B cell (primary cell): ENCODE measurements at regions not wholly inside any gene's neighbourhood (a gene's known extent, or its start where the extent isn't known, plus 50 kb on each side); places are given as distances from the start of the nearest gene placed in this dataset.

ENCODE experiments used
- ATAC-seq: fragments of 200-7000 bp; cut with Tn5 transposase; one replicate; pipeline ENCODE4 v1.10.0; 2021; ENCODE audit warnings: low read depth, mild to moderate bottlenecking, moderate number of reproducible peaks, moderate library complexity
- CTCF ChIA-PET: fragments of 350-600 bp; sonication (Branson Sonifier 250); formaldehyde crosslinking; loops from one replicate; lab custom pipeline; 2021; ENCODE audit warnings: antibody characterized with exemption, inconsistent platforms; lab: Charles Lee
- POLR2A ChIA-PET: fragments of 350-600 bp; sonication (Branson Sonifier 250); formaldehyde crosslinking; loops from one replicate; lab custom pipeline; 2021; ENCODE audit warnings: antibody characterized with exemption; lab: Charles Lee
- DNase-seq: peaks from one replicate; pipeline ENCODE4 v3.0.0; 2013
- H2AFZ ChIP-seq: 2 replicates; pipeline ENCODE4 v1.6.1; 2012; ENCODE audit warnings: mild to moderate bottlenecking, low read depth, low read length; ENCODE audit not compliant: insufficient read depth, poor library complexity, severe bottlenecking
- H3K27ac ChIP-seq, 2 donors: 1 replicate in 1 of 2; 2 replicates in 1 of 2; pipeline ENCODE4 v1.5.1; 2012 to 2013; ENCODE audit warnings: low read length in 2 of 2, mild to moderate bottlenecking in 2 of 2, moderate library complexity in 1 of 2
- H3K27me3 ChIP-seq, 4 experiments: fragments of 200-600 bp in 1 of 4; sonication (generic) in 1 of 4; replicated peaks in 1 of 4; 1 replicate in 2 of 4; 2 replicates in 2 of 4; pipeline versions ENCODE4 v1.6.1 to v1.7.0; 2013 to 2016; ENCODE audit warnings: low read length in 3 of 4, mild to moderate bottlenecking in 2 of 4, mixed read lengths in 1 of 4, moderate library complexity in 1 of 4; ENCODE audit not compliant: insufficient read depth in 4 of 4, control insufficient read depth in 3 of 4; ENCODE audit errors: control extremely low read depth in 1 of 4
- H3K36me3 ChIP-seq, 2 experiments: replicated peaks in 1 of 2; 1 replicate in 1 of 2; 2 replicates in 1 of 2; pipeline versions ENCODE4 v1.6.1 to v1.7.1; 2013; ENCODE audit warnings: low read length in 1 of 2; ENCODE audit not compliant: insufficient read depth in 2 of 2, control insufficient read depth in 1 of 2; ENCODE audit errors: control extremely low read depth in 1 of 2, extremely low read depth in 1 of 2
- H3K4me1 ChIP-seq, 2 donors: fragments of 200-600 bp in 1 of 2; sonication (generic) in 1 of 2; 1 replicate in 1 of 2; 2 replicates in 1 of 2; pipeline versions ENCODE4 v1.5.1 to v1.6.1; 2013 to 2017; ENCODE audit warnings: low read length in 2 of 2; ENCODE audit not compliant: control insufficient read depth in 2 of 2, insufficient read depth in 2 of 2
- H3K4me2 ChIP-seq: replicated peaks from 2 replicates; pipeline ENCODE3; 2012; ENCODE audit warnings: mild to moderate bottlenecking, low read depth, low read length; ENCODE audit not compliant: poor library complexity, severe bottlenecking
- H3K4me3 ChIP-seq, 5 experiments: fragments of 200-600 bp in 1 of 5; sonication (generic) in 1 of 5; 1 replicate in 3 of 5; 2 replicates in 2 of 5; pipeline versions ENCODE4 v1.5.1 to v1.7.0; 2011 to 2016; ENCODE audit warnings: low read length in 4 of 5, mild to moderate bottlenecking in 4 of 5, low read depth in 2 of 5, control low read depth in 1 of 5, moderate library complexity in 1 of 5; ENCODE audit not compliant: insufficient read depth in 1 of 5; ENCODE audit errors: control extremely low read depth in 1 of 5, extremely low read depth in 1 of 5
- H3K79me2 ChIP-seq: fragments of 200-600 bp; sonication (generic); one replicate; pipeline ENCODE4 v1.6.0; 2016; ENCODE audit warnings: low read length; ENCODE audit not compliant: control insufficient read depth, insufficient read depth
- H3K9ac ChIP-seq: fragments of 200-600 bp; sonication (generic); 2 replicates; pipeline ENCODE4 v1.6.1; 2017; ENCODE audit warnings: mild to moderate bottlenecking, low read length, moderate library complexity
- H3K9me3 ChIP-seq, 3 donors: one replicate each; pipeline versions ENCODE4 v1.6.1 to v1.7.1; 2013; ENCODE audit warnings: low read length in 2 of 3; ENCODE audit not compliant: control insufficient read depth in 2 of 3, insufficient read depth in 1 of 3; ENCODE audit errors: control extremely low read depth in 1 of 3
- H4K20me1 ChIP-seq: 2 replicates; pipeline ENCODE4 v1.6.0; 2012; ENCODE audit warnings: mild to moderate bottlenecking, low read length; ENCODE audit not compliant: insufficient read depth, control insufficient read depth, poor library complexity, severe bottlenecking
- H3K27ac Mint-ChIP-seq: one replicate; pipeline ENCODE4 v1.8.0; 2021; ENCODE audit warnings: mixed read lengths
- H3K27me3 Mint-ChIP-seq: one replicate; pipeline ENCODE4 v1.8.0; 2021; ENCODE audit warnings: mixed read lengths
- H3K4me1 Mint-ChIP-seq: one replicate; pipeline ENCODE4 v1.8.0; 2021; ENCODE audit warnings: mixed read lengths
- H3K4me3 Mint-ChIP-seq: one replicate; pipeline ENCODE4 v1.8.0; 2021; ENCODE audit warnings: mixed read lengths
- H3K9me3 Mint-ChIP-seq: one replicate; pipeline ENCODE4 v1.8.0; 2022; ENCODE audit warnings: mixed read lengths; ENCODE audit not compliant: insufficient read depth
- CTCF ChIP-seq: fragments of 200-600 bp; IDR thresholded peaks from one replicate; pipeline ENCODE4 v1.8.0; 2022; ENCODE audit warnings: antibody characterized with exemption, mild to moderate bottlenecking
- EZH2 ChIP-seq: IDR thresholded peaks from 2 replicates; pipeline ENCODE4 v1.6.1; 2012; ENCODE audit warnings: borderline replicate concordance, low read depth, mild to moderate bottlenecking, moderate library complexity, low read length; ENCODE audit not compliant: insufficient read depth, poor library complexity, severe bottlenecking
- WGBS: methylation state at CpG from one replicate; pipeline ENCODE4 v1.1.5; 2013; ENCODE audit warnings: missing lambda C conversion rate; ENCODE audit not compliant: insufficient coverage; 5-methylcytosine and 5-hydroxymethylcytosine counted together
- intact Hi-C: fragments of 100-400 bp; cut with micrococcal nuclease; formaldehyde crosslinking; loops from one replicate; pipeline ENCODE4 v1.10.0; 2022

- intact Hi-C loops, result no loop called here
- H2AFZ ChIP-seq, result no peak overlapping the region
Observed at GRCh38 chr3:159236321-159236720, 434.5 kb downstream of the MFSD1 start.

GRCh38 chr3:159237226-159237625, 435.4 kb downstream of the MFSD1 start:
- no peaks in the 10 kb centered on the region for H3K36me3 ChIP-seq
- no peak overlapping the region for H3K4me2 ChIP-seq
- H3K27ac ChIP-seq, result no peak overlapping the region
- no peaks in the 10 kb centered on the region for H4K20me1 ChIP-seq
- peaks cover 0 to 2% (median 0%) of the 10 kb centered on the region in 4 experiments for H3K27me3 ChIP-seq
- H3K9me3 ChIP-seq, result no peaks in the 10 kb centered on the region
- no peak overlapping the region for H2AFZ ChIP-seq
- no peak overlapping the region for H3K27ac Mint-ChIP-seq
- peaks cover 24% of the 10 kb centered on the region for H3K27me3 Mint-ChIP-seq
- no peak overlapping the region for H3K4me3 ChIP-seq
- H3K4me3 Mint-ChIP-seq, result no peak overlapping the region
- intact Hi-C loops, result no loop called here
- H3K9ac ChIP-seq, result no peak overlapping the region
- POLR2A ChIA-PET, result no interaction called here
- ATAC-seq (no peak), DNase-seq (no peak)
- no peaks in the 10 kb centered on the region for H3K4me1 Mint-ChIP-seq
- no peaks in the 10 kb centered on the region for H3K4me1 ChIP-seq
- 80% methylated on average over 1 of the region's 3 CpGs for WGBS
- CTCF ChIA-PET, result interaction anchor here (0.8 kb wide), 1 partner anchor 9 kb away, joined by 3 read pairs; no protein-coding TSS in a partner anchor
- TF ChIP-seq EZH2, result no peak
- no peak for TF ChIP-seq CTCF
- no peaks in the 10 kb centered on the region for H3K9me3 Mint-ChIP-seq
- no peaks in the 10 kb centered on the region for H3K79me2 ChIP-seq

More at GRCh38 chr3:159236321-159236720, 434.5 kb downstream of the MFSD1 start:
- Mint-ChIP-seq H3K9me3 (no peaks in the 10 kb centered on the region), H3K27me3 (peaks cover 24% of the 10 kb centered on the region), H3K4me1 (no peaks in the 10 kb centered on the region), H3K27ac (no peak overlapping the region), H3K4me3 (no peak overlapping the region)
- H4K20me1 ChIP-seq, result no peaks in the 10 kb centered on the region
- no peak overlapping the region for H3K9ac ChIP-seq
- no peaks in the 10 kb centered on the region for H3K36me3 ChIP-seq
- no CpG with 5 or more reads among the region's 1 CpG for WGBS
- H3K4me1 ChIP-seq, result no peaks in the 10 kb centered on the region
- H3K27ac ChIP-seq, result no peak overlapping the region
- ChIA-PET CTCF (no interaction called here), POLR2A (no interaction called here)
- DNase-seq, result no peak
- no peak overlapping the region for H3K4me3 ChIP-seq
- no peak for TF ChIP-seq CTCF
- no peak overlapping the region for H3K4me2 ChIP-seq
- H3K9me3 ChIP-seq, result no peaks in the 10 kb centered on the region
- H3K79me2 ChIP-seq, result no peaks in the 10 kb centered on the region
- H3K27me3 ChIP-seq, result peaks cover 0 to 2% (median 0%) of the 10 kb centered on the region in 4 experiments
- ATAC-seq, result no peak
